ENCODE measurements at regions not wholly inside any gene's neighbourhood (a gene's known extent, or its start where the extent isn't known, plus 50 kb on each side); places are given as distances from the start of the nearest gene placed in this dataset.

DNA sequence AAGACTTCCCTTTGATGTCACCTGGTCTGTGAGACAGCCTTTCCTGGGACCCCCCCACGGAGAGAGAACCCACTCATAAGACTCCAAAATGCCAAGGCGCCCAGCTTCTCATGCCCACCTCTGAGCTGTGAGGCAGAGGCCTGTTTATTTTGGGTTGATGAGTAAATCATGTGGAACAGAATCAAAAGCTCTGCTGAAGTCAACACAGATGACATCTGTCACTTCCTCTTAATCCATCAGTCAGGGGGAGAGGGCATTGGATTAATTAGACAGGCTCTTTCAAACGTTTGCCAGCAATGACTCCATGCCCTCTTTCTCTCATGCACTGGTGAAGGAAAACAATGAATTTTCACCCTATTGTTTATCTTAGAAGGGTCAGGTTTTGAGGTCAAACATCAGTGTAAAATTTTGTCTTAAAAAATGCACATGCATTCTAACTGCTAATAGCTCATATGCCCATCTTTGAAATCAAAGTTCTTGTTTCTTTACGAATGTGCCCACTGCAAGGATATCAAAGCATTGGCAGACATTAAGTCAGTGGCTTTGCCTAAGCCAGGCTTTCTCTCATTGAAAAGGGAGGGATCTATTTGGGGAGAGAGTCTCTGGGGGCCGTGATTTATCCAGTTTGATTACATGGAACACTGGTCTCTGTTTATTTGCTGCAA is 184.1 kb downstream of the ACKR3 start:
- TF ChIP-seq EZH2 (optimal IDR thresholded peaks at IDR 0.05; ENCODE audit: low read depth, low read length): no peak
- no peak for TF ChIP-seq EZH2phosphoT487 (IDR thresholded peaks at IDR 0.05; ENCODE audit: low read length)
- TF ChIP-seq, protein P1, sequence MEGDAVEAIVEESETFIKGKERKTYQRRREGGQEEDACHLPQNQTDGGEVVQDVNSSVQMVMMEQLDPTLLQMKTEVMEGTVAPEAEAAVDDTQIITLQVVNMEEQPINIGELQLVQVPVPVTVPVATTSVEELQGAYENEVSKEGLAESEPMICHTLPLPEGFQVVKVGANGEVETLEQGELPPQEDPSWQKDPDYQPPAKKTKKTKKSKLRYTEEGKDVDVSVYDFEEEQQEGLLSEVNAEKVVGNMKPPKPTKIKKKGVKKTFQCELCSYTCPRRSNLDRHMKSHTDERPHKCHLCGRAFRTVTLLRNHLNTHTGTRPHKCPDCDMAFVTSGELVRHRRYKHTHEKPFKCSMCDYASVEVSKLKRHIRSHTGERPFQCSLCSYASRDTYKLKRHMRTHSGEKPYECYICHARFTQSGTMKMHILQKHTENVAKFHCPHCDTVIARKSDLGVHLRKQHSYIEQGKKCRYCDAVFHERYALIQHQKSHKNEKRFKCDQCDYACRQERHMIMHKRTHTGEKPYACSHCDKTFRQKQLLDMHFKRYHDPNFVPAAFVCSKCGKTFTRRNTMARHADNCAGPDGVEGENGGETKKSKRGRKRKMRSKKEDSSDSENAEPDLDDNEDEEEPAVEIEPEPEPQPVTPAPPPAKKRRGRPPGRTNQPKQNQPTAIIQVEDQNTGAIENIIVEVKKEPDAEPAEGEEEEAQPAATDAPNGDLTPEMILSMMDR (IDR thresholded peaks at IDR 0.05; ENCODE audit: low read length): no peak
